GM11168 (cell line): ENCODE measurements at regions not wholly inside any gene's neighbourhood (a gene's known extent, or its start where the extent isn't known, plus 50 kb on each side); places are given as distances from the start of the nearest gene placed in this dataset.
"Not testable (repeated sequence)": the region's sequence is repeated elsewhere in the genome, so short reads cannot be mapped to it uniquely, and the experiment has no call there.

ENCODE experiments used
- in situ Hi-C: fragments of 300-500 bp; cut with MboI; formaldehyde crosslinking; loops from one replicate; pipeline ENCODE4 v1.12.0; 2022; ENCODE audit warnings: low sequenced_read_pairs; ENCODE audit not compliant: unreplicated experiment

DNA sequence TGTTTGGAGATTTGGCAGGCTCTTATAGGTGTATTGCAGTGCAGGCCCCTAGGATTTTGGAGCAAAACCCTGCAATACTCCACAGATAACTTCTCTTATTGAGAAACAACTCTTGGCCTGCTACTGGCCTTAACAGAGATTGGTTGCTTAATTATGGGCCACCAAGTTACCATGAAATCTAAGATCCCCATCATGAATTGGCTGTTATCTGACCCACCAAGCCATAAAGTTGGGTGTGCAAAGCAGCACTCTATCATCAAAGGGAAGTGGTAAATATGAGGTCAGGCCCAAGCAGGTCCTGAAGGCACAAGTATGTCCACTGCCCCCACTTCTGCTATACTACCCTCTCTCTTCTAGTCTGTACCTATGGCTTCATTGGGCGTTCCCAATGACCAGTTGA, 130.0 kb upstream of the TNFSF4 start:
- in situ Hi-C loops, result no loop called here

DNA sequence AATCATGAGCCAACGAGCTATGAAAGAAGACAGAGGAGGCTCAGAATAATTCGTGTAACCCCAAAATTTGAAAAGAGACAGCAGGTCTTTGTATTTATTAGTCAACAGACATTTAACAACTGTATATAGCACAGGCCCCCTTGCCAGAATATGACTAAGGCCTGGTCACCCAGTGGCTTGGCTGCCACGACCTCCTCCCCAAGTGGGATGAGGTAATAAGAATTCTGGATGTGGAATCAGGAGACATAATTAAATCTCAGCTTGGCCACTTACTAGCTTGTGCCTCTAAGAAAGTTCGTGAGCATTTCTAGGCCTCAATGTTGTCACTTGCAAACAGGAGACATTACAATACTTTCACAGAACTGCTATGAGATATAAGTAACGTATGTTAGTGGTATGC, 134.2 kb upstream of the TNFSF4 start:
- in situ Hi-C loops, result no loop called here

DNA sequence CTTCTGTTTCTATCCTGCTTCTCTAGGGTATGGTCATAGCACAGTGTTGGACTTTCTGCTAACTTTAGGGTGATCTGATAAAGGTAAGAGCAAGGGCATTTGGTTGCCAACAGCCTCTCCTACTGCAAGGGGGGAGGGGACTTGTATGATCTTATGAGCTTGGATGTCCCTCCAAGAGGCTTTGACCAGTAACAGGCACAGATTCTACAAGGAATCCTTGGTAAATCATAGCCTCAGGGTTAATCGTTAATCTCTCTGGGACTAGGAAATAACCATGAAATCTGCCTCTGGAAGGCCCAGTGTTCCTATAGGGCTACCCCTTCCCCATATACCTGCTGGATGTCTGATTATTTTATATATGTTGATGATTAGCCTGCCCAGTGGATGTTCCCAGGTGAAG, 134.8 kb upstream of the TNFSF4 start:
- in situ Hi-C loops, result no loop called here

DNA sequence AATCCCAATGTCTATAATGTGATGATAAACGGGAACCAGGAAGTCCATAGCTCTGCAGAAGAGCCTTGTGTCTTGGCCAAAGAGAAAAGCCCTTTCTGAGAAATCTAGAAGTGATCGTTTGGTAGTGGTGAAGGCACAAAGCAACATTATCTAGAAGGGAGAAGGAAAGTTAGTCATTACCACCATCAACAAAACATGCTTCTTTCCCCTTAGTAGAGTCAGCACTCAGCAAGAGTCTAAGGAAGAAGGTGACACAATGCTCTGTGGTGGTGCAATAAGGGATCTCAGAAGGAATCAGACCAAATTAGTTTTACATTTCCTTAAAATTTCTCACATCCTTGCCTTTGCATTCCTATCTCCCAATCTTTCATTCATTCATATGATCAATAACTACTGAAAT, 134.4 kb upstream of the PRDX6 start:
- in situ Hi-C loops, result no loop called here

DNA sequence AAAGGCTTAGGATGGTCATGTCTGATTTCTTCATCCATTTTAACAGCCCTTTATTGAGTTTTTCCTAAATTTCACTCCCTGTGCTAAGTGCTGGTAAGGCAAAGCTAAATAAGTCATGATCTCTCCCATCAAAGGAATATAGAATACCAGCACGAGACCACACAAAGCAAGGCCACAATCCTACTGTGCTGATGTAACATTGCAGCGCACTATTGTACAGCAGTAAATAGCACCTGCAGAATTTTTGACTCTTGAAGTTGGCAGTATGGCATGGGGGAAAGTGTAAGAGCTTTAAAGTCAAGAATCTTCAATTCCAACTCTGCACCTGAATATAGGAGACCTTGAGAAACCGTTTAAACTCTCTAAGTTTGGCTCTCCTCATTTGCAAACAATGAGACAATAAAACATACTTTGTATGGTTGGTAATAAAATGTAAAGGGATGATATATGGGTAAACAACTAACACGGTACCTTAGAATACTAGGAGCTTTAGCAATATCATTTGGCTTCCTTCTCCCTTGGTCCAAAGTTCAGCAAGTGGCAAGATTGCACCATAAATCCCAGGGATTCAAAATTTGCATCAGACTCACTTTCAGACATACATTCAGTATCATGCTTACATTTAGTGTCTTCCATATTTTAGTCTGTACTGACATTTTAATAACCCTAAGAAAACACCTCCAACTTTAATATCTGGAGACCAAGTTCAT, 132.9 kb upstream of the PRDX6 start:
- in situ Hi-C loops, result no loop called here

DNA sequence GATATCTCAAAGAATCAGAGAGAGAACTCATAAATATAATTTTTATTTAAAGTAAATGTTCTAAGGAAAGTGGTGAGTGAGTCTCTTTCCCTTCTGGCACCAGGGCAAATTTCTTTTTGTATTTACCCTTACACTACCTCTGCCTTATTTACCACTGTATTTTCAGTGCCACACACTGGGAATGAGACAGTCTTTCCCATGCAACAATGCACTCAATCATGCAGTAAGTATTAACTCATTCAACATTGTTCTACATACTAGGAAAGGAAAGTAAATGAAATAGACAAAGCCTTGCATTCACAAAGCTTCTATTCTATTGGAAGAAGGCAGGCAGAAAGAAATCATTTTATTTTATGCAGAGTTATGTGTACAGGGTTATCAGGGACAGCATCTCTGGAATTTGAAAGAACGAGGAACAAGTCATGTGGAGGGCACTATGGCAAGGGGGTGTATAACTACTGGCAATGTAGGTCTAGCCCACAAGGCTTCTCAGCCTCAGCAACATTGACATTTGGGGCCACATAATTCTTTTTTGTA, 129.8 kb upstream of the PRDX6 start:
- in situ Hi-C loops, result no loop called here

DNA sequence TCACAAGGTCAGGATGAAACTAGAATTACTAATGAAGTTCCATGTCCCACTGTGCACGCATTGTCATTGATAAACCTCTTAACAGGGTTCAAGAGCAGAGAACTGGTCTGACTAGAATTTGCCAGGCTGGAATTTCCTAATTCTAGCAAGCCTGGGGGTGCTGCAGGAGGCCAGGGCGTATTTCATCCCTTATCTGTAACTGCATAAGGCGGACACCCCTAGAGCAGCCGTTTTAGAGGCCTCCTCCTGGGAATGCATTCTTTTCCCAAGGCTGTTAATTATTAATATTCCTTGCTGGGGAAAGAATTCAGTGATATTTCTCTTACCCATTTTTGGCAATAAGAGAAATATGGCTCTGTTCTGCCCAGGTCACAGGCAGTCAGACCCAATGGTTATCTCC, 124.5 kb upstream of the PRDX6 start:
- in situ Hi-C loops, result loop anchor here (10.0 kb wide), 1 partner anchor 52 kb away; no protein-coding TSS in a partner anchor

DNA sequence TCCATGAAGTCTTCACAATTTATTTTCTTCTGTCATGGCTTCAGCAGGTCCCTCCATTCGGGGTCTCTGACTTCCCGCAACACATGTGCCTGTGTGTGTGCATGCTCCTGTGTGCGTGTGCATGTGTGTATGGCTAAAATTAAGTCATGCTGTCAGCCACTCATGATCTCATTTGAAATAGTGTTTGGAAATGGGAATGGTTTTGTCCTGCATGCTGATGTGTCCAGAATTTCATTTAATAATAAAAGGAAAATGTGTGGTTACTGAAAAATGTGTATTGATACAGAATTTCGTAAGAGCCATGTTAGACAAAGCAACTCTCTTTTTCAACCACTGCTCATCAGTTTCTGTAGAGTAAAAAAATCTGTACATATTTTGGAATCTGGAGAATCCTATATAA, 123.8 kb upstream of the PRDX6 start:
- in situ Hi-C loops, result loop anchor here (10.0 kb wide), 1 partner anchor 51 kb away; no protein-coding TSS in a partner anchor

DNA sequence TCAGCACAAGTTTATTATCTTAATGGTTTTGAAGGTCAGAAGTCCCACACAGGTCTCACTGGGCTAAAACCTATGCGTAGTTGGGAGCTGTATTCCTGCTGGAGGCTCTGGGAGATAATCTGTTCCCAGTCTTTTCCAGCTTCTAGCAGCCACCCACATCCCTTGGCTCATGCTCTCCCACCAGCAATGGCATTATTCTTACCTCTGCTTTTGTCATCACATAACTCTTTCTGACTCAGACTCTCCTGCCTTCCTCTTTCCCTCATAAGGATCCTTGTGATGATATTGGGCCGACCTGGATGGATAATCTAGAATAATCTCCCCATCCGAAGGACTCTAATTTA, 122.2 kb upstream of the PRDX6 start:
- in situ Hi-C loops, result loop anchor here (10.0 kb wide), 1 partner anchor 50 kb away; no protein-coding TSS in a partner anchor

DNA sequence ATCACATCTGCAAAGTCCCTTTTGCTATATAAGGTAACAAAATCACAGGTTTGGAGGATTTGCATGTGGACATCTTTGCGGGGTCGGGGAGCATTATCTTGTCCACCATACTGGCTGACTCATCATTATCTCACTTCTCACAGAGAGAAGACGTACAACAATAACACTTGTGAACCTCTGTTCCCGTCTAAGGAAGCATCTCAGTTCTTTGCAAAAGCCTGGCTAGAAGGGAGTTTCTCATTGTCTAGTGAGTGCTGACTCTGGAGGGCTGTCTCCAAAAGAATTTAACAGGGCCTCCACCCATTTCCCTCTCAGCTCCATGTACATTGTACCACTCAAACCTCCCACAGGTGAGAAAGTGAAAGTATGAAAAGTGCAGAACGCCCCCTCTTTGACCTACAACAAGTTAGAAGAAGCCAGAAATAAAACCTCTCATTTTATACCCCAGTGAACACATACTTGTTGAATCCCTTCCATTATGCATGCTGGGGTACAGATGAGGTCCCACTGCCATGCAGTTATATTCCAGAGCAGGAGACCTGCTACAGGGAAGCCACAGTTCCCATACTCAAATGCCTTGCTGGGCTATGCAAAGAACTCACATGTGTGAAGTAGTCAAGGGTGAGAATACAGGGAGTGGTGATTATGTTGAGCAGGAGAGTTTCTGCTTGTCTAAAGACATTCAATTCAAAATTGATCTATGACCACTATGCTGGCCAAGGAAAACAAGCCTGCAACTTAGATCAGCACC, 121.7 kb upstream of the PRDX6 start:
- in situ Hi-C loops, result loop anchor here (10.0 kb wide), 1 partner anchor 49 kb away; no protein-coding TSS in a partner anchor

DNA sequence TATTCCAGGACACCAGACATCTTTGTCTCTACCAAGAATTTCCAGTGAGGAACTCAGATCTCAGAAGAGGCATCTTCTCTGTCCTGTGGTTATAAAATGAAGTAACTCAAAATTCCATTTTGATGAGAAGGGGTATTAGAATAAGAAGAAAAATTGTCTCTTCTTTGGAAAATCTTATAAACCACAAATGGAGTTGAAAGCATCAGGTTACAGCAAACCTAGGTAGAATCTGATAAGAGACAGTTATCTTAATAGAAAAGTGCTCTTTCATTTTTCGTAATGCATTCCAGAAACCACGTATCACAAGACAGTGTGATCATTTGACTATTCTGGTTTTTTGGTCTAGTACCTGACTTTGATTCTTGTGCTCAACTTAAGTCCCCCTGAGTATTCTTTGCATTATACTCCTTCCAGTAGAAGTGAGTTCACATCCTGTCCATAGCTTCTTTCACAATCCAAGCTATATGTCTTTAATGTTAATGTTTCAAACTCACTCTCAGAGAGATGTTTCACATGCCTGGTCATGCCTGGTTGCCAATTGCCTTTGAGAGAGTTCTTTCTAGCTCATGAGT, 120.9 kb upstream of the PRDX6 start:
- in situ Hi-C loops, result loop anchor here (10.0 kb wide), 1 partner anchor 49 kb away; no protein-coding TSS in a partner anchor

DNA sequence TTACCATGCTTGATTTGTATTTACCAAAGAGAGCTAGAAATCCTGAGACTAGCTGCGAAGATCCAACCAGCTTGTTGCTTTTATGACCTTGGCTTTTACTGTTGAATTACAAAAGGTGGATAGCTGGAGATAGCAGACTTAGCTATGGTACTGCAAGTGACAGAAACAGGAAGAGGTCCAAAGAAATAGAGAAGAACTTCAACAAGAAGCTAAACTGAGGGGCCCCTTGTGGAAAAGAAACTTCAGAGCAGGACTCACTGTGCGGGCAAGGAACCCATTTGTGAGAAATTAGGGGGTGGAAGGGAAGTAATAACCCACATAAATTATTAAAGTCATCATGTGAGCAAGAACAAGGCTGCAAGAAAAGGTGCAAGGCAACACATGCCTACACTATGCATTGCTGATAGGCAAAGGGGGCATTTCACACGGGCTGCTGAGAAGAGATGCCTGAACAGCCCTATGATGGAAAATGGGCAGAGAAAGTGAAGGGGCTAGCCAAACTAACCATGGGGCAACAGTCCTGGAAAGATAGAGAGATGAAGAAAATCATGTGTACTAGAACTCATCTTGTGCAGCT, 116.6 kb upstream of the PRDX6 start:
- in situ Hi-C loops, result no loop called here

DNA sequence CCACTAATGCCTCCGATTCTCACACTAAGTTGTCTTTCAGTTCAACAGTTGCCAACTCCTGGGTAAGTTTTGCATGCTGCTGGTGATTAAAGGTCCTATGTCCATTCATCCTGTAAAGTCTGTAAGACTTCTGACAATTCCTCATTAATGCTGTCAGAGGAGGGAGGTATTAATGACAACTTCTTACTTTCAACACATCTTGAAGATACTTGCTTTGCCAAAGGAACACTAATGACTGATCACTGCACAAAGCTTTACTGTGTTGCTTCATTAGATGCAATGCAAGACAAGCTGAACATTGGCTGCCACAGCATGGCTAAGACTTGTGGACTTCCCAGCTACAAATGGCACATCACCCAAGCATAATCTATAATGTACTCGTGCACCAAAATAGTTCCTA, 114.6 kb upstream of the PRDX6 start:
- in situ Hi-C loops, result no loop called here

DNA sequence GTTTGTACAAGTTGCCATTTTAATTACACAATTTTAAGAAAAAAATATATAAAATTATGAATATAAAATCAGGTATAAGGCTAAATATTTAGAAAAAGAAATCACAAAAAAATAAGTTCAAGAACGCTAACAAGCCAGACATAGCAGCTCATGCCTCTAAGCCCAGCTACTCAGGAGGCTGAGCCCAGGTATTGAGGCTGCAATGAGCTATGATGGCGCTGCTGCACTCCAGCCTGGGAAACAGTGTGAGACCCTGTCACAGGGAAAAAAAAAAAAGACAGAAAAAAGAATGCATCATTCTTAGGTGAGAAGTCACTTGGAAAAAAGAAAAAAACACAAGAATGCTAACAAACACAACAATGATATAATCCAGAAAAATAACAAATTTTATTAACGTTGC, 112.3 kb upstream of the PRDX6 start:
- in situ Hi-C loops, result no loop called here

DNA sequence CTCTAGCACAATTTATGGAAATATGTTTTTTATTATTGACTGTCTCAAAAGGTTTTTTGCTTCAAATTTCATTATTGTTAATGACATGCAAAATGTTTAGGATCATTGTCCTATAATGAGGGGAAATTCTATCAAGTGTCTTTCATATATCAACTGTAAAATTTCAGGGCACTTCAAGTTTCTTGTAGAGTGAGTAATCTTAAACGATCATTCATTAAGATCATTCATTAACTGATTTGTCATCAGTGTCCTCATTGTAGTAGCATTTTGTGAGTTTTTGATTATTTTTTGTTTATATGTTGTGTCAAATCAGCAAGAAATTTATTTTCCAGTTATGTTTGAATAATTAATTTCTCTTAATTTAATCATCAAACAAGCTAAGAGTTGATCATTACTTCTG, 111.8 kb upstream of the PRDX6 start:
- in situ Hi-C loops, result no loop called here

DNA sequence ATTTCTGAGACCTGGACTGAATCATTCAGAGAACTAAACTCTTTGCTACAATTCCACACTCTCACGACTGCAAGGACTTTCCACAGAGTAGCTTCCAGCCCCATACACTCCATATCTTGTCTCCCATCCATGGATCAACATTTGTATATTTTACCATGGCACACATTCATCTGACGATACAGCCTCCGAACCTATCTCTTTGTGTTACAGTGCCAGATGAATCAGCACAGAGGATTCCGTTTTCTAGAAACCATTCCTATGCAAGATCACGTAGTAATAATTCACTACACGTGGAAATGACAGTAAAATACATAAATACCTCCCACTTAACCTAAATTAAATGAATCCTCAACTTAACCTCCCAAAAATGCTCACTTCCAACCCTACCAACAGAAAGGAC, 110.0 kb upstream of the PRDX6 start:
- in situ Hi-C loops, result no loop called here

DNA sequence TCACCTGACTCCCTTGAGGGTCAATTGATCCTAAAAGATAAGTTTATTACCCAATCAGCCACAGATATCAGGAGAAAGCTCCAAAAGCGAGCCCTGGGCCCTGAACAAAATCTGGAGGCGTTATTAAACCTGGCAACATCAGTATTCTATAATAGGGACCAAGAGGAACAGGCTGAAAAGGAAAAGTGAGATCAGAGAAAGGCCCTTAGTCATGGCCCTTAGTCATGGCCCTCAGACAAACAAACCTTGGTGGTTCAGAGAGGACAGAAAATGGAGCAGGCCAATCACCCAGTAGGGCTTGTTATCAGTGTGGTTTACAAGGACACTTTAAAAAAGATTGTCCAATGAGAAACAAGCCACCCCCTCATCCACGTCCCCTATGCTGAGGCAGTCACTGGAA, 106.5 kb upstream of the PRDX6 start:
- in situ Hi-C loops, result not testable (repeated sequence)

DNA sequence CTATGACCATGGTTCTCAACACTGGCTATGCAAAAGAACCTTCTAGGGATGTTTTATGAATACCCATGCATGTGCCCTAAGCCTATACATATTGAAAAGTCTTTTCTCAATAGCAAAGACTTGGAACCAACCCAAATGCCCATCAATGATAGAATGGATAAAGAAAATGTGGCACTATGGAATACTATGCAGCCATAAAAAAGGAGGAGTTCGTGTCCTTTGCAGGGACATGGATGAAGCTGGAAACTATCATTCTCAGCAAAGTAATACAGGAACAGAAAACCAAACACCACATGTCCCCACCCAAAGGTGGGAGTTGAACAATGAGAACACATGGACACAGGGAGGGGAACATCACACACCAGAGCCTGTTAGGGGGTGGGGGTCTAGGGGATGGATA, 101.1 kb upstream of the PRDX6 start:
- in situ Hi-C loops, result not testable (repeated sequence)

DNA sequence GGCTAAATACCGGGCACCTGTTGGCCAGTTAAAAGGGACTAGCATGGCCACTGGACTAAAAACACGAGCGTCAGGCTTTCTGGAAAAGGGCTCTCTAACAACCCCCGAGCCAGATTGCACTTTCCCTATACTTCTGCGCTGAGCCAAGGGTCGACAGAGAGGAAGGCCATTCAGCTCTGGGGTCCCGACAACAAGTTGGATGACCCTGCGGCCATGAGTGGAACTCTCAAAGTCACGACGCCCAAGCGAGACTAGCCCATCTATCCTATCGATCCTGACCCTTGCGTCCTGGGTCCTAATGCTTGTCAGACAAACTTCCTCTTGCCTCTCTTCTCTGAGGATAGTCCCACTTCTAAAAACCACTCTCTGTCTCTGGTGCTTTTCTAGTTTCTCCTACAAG, 99.9 kb upstream of the PRDX6 start:
- in situ Hi-C loops, result no loop called here

DNA sequence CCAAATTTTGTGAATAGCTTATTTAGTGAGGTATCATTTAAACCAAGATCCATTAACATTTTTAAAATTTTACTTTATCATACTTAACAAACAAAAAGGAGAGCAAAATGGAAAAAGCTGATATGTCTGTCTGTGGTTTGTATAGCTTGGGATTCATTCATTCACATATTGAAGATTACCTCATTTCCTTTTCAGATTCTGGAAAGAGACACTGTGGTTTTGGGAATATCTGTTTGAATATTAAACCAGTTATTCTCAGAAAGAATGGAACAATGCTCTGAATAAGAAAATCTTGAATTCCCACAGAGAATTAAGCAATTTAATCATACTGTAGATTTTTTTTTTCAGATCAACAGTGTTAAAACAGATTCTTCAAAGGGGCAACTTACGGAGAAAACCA, 93.8 kb upstream of the PRDX6 start:
- in situ Hi-C loops, result no loop called here

DNA sequence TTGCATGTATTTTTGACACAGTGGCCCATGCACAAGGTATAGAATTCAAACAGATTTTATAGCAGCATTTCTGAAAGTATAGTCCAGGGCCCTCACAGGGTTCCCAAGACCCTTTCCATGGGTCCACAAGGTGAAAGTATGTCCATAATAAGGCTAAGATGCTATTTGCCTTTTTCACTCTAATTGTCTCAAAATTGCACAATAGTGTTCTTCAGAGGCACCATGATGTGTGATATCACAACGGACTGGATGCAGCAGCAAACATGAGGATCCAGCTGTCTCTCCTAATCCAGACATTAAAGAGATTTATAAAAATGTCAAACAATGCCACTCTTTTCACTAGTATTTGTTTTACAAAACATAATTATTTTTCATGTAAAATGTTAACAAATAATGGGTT, 88.8 kb upstream of the PRDX6 start:
- in situ Hi-C loops, result no loop called here
